Peyer's patch (tissue), 4 donors: ENCODE measurements at regions not wholly inside any gene's neighbourhood (a gene's known extent, or its start where the extent isn't known, plus 50 kb on each side); places are given as distances from the start of the nearest gene placed in this dataset.
A peak's percentile ranks its signal among the peaks of the same experiment; 100 is the strongest.

Experiments used
- DNase-seq, 3 donors: peaks; one replicate each; pipeline ENCODE4 v3.0.0-alpha.2; 2017 to 2019
- H3K27ac ChIP-seq, 4 donors: fragments of 200-600 bp; sonication (generic); one replicate each; pipeline ENCODE4 v1.5.1; 2016 to 2019
- H3K27me3 ChIP-seq, 2 donors: fragments of 200-600 bp; sonication (generic); one replicate each; pipeline ENCODE4 v1.5.1; 2019
- H3K36me3 ChIP-seq, 3 donors: fragments of 200-600 bp; sonication (generic); one replicate each; pipeline ENCODE4 v1.5.1; 2016 to 2019
- H3K4me1 ChIP-seq, 4 donors: fragments of 200-600 bp; sonication (generic); one replicate each; pipeline ENCODE4 v1.5.1; 2016 to 2019
- H3K4me3 ChIP-seq, 4 donors: fragments of 200-600 bp; sonication (generic); 1 replicate in 3 of 4; 2 replicates in 1 of 4; pipeline ENCODE4 v1.5.1; 2016 to 2019; ENCODE audit warnings: mild to moderate bottlenecking in 1 of 4
- H3K9me3 ChIP-seq, 4 donors: fragments of 200-600 bp; sonication (generic); one replicate each; pipeline ENCODE4 v1.5.1; 2016 to 2019; ENCODE audit warnings: mild to moderate bottlenecking in 1 of 4
- POLR2A ChIP-seq, 2 donors: fragments of 450-650 bp; IDR thresholded peaks; one replicate each; pipeline ENCODE4 v1.5.1; 2017; ENCODE audit warnings: antibody characterized with exemption in 2 of 2, mild to moderate bottlenecking in 2 of 2, moderate library complexity in 2 of 2
- TF ChIP-seq, protein P1 (sequence below), 6 experiments: fragments of 450-650 bp in 4 of 6; fragments of 200-600 bp in 2 of 6; sonication (generic) in 1 of 6; IDR thresholded peaks; one replicate each; pipeline ENCODE4 v1.5.1; 2017 to 2019; ENCODE audit warnings: antibody characterized with exemption in 6 of 6, mild to moderate bottlenecking in 3 of 6, moderate library complexity in 1 of 6

DNA sequence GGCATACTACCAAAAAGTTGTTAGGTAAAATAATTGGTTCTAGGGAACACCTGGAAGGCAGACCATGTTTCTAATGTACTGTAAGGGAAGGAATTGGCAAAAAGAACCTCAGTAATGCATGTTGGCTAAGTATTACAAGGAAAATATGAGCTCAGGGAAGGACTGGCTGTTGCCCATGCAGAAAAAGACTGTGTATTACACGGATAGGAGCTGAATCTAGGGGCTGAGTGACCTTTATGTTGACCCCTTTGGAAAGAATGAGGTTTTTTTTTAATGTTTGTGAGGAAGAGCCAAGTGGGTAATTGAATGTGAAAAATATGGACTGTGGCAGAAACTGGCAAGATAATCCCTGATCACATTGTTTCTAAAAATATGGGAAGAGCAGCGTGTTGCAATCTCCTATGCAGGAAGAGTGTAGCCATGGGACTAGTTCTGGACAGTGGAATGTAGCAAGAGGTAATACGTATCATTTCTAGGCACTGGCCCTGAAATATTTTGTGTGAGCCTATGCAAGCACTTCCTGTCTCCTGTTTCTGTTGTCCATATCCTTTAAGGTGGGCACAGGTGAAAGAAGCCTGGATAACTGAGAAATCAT lies 95.1 kb upstream of the CNTNAP4 start:
- TF ChIP-seq, protein P1, sequence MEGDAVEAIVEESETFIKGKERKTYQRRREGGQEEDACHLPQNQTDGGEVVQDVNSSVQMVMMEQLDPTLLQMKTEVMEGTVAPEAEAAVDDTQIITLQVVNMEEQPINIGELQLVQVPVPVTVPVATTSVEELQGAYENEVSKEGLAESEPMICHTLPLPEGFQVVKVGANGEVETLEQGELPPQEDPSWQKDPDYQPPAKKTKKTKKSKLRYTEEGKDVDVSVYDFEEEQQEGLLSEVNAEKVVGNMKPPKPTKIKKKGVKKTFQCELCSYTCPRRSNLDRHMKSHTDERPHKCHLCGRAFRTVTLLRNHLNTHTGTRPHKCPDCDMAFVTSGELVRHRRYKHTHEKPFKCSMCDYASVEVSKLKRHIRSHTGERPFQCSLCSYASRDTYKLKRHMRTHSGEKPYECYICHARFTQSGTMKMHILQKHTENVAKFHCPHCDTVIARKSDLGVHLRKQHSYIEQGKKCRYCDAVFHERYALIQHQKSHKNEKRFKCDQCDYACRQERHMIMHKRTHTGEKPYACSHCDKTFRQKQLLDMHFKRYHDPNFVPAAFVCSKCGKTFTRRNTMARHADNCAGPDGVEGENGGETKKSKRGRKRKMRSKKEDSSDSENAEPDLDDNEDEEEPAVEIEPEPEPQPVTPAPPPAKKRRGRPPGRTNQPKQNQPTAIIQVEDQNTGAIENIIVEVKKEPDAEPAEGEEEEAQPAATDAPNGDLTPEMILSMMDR (IDR thresholded peaks at IDR 0.05), result no peak
- TF ChIP-seq POLR2A (IDR thresholded peaks at IDR 0.05), result no peak
- no peak overlapping the region for H3K27ac ChIP-seq

DNA sequence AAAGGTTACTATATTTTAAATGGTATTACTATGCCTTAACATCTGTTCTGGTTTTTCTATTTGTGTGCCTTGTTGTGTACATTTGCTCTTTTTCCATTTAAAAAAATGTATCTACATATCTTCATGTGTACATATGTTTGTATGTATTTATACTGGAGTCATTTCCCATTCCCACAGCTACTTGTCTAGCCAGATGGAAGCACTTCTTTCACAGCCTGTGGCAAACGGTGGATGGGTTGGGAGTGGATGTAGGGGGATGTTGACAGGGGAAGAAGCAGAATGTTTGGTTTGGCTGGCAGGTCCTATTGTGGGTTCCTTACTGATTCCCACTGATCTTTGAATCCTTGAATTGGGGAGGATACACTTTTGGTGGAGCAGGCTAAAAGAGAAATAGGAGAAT lies 93.6 kb upstream of the CNTNAP4 start:
- Histone ChIP-seq H3K36me3 (no peaks in the 10 kb centered on the region), H3K4me3 (no peak overlapping the region)
- TF ChIP-seq, protein P1 (IDR thresholded peaks at IDR 0.05), result no peak
- no peak for TF ChIP-seq POLR2A (IDR thresholded peaks at IDR 0.05)

More for the DNA sequence above, 95.1 kb upstream of the CNTNAP4 start:
- H3K4me3 ChIP-seq, result no peak overlapping the region
- DNase-seq, result no peak
- no peaks in the 10 kb centered on the region for H3K9me3 ChIP-seq
- H3K27me3 ChIP-seq, result no peaks in the 10 kb centered on the region
- no peaks in the 10 kb centered on the region for H3K36me3 ChIP-seq
- H3K4me1 ChIP-seq, result no peaks in the 10 kb centered on the region

DNA sequence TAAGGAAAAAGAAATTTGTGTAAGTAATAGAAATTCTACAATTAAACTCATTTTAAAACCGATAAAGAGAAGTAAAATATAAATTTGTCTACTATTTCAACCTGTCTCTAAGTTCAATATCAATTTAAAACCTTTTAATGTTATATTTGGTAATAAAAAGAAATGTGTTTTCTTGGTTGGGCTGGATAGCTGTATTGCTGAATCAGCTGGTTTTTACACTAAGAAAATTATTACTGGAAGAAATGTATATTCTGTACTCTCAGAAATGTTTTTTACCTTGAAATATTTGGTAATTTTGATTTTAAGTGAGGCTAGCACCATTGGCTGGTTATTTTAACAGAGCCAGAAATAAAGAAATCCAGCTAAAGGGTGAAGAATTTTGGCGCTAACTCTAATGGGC lies 87.1 kb upstream of the CNTNAP4 start:
- Histone ChIP-seq H3K36me3 (no peaks in the 10 kb centered on the region), H3K27me3 (no peaks in the 10 kb centered on the region), H3K27ac (no peak overlapping the region), H3K4me3 (no peak overlapping the region), H3K4me1 (no peaks in the 10 kb centered on the region), H3K9me3 (no peaks in the 10 kb centered on the region)
- TF ChIP-seq, protein P1 (IDR thresholded peaks at IDR 0.05), result no peak
- no peak for TF ChIP-seq POLR2A (IDR thresholded peaks at IDR 0.05)
- DNase-seq, result no peak

More for the DNA sequence above, 93.6 kb upstream of the CNTNAP4 start:
- Histone ChIP-seq H3K27me3 (no peaks in the 10 kb centered on the region), H3K9me3 (no peaks in the 10 kb centered on the region), H3K4me1 (no peaks in the 10 kb centered on the region), H3K27ac (no peak overlapping the region)
- DNase-seq, result no peak

DNA sequence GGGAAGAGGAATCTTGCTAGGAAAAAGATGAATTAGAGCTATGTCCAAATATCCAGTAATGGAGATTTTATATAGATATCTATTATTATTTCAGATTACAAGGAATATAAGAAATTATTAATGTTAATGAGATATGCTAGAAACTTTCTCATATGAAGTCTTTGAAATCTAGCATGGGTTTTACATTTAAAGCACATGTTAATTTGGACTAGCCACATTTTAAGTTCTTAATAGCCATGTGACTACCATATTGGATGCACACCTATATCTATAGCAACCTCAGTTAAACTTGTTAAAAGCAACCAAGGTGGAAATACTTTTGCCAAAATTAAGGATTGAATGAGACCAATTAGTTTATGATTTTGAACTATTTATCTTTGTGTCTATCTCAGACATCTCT lies 86.7 kb upstream of the CNTNAP4 start:
- TF ChIP-seq POLR2A (IDR thresholded peaks at IDR 0.05), result no peak
- TF ChIP-seq, protein P1 (IDR thresholded peaks at IDR 0.05), result no peak
- Histone ChIP-seq H3K9me3 (no peaks in the 10 kb centered on the region), H3K4me3 (no peak overlapping the region), H3K27ac (no peak overlapping the region), H3K27me3 (no peaks in the 10 kb centered on the region), H3K36me3 (no peaks in the 10 kb centered on the region), H3K4me1 (no peaks in the 10 kb centered on the region)
- no peak for DNase-seq

DNA sequence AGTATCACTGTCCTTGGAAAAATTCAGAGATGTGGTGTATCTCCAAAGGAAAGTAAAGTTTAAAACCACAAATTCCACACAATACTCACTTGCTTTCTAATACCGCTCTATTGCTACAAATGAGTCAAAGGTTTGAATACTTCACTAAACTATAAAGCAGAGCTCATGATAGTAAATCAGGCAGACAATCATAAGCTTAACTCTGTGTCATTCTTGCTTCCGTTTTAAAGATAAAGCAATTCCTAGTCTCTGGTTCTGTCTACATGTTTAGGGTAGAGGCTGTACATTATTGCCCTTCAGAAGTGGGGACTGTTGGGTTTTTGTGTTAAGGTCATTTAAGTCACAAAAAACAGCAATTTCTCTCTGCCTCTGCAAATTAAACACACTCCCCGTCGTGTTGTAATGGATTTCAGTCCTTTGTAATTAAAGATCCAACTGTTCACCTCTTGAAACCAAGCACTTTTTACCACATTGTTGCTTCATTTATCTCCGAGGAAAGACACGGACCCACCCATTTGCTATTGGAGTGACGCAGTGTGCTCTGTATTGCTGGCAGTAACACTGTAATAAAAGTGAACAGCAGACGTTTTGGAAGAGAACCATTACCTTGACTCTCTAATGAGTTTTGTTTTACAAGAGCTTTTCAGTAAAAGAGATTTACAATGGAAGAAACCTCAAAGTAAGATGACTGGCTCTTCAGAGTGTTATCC lies 83.1 kb upstream of the CNTNAP4 start:
- no peaks in the 10 kb centered on the region for H3K9me3 ChIP-seq
- no peaks in the 10 kb centered on the region for H3K36me3 ChIP-seq
- H3K27me3 ChIP-seq, result no peaks in the 10 kb centered on the region
- no peak overlapping the region for H3K4me3 ChIP-seq
- no peaks in the 10 kb centered on the region for H3K4me1 ChIP-seq
- no peak for DNase-seq
- TF ChIP-seq POLR2A (IDR thresholded peaks at IDR 0.05), result no peak
- TF ChIP-seq, protein P1 (IDR thresholded peaks at IDR 0.05), result no peak
- H3K27ac ChIP-seq, result peak overlapping the region in 1 of 4 donors; percentile 3
